Astrocyte (in vitro differentiated cells and primary cell): ENCODE measurements at regions not wholly inside any gene's neighbourhood (a gene's known extent, or its start where the extent isn't known, plus 50 kb on each side); places are given as distances from the start of the nearest gene placed in this dataset.

Experiments
- DNase-seq: peaks from one replicate; pipeline ENCODE4 v3.0.0-alpha.2; 2010; ENCODE audit warnings: low read depth
- FAIRE-seq: peaks from 2 replicates; lab custom pipeline; 2011; peaks lifted over from hg19 to GRCh38; lab: Jason Lieb, UNC
- H2AFZ ChIP-seq: 2 replicates; pipeline ENCODE4 v1.6.0; 2012; ENCODE audit warnings: low read depth, low read length, inconsistent platforms
- H3K27ac ChIP-seq: 2 replicates; pipeline ENCODE4 v1.5.1; 2011; ENCODE audit warnings: low read depth, low read length, inconsistent platforms
- H3K27me3 ChIP-seq: 2 replicates; pipeline ENCODE4 v1.6.0; 2011; ENCODE audit warnings: low read length, inconsistent platforms; ENCODE audit not compliant: insufficient read depth
- H3K36me3 ChIP-seq: 2 replicates; pipeline ENCODE4 v1.5.1; 2011; ENCODE audit warnings: low read length, inconsistent platforms; ENCODE audit not compliant: insufficient read depth
- H3K4me1 ChIP-seq: 2 replicates; pipeline ENCODE4 v1.5.1; 2011; ENCODE audit warnings: low read length, inconsistent platforms; ENCODE audit not compliant: insufficient read depth
- H3K4me2 ChIP-seq: 2 replicates; pipeline ENCODE4 v1.6.0; 2012; ENCODE audit warnings: low read length, inconsistent platforms
- H3K4me3 ChIP-seq: 2 replicates; pipeline ENCODE4 v1.5.1; 2011; ENCODE audit warnings: low read depth, mild to moderate bottlenecking, low read length, inconsistent platforms; ENCODE audit not compliant: insufficient read depth
- H3K79me2 ChIP-seq: 2 replicates; pipeline ENCODE4 v1.6.0; 2012; ENCODE audit warnings: mild to moderate bottlenecking, low read length, inconsistent platforms; ENCODE audit not compliant: insufficient read depth
- H3K9ac ChIP-seq: 2 replicates; pipeline ENCODE4 v1.6.0; 2012; ENCODE audit warnings: mild to moderate bottlenecking, low read length, inconsistent platforms
- H3K9me3 ChIP-seq: 2 replicates; pipeline ENCODE4 v1.5.1; 2012; ENCODE audit warnings: low read depth, mild to moderate bottlenecking, low read length, inconsistent platforms; ENCODE audit not compliant: insufficient read depth
- H4K20me1 ChIP-seq: 2 replicates; pipeline ENCODE4 v1.6.0; 2012; ENCODE audit warnings: low read length, inconsistent platforms; ENCODE audit not compliant: insufficient read depth
- H3K27ac Mint-ChIP-seq: one replicate; pipeline ENCODE4 v1.8.0; 2021; ENCODE audit warnings: mild to moderate bottlenecking, mixed read lengths; ENCODE audit not compliant: unreplicated experiment
- H3K27me3 Mint-ChIP-seq: one replicate; pipeline ENCODE4 v1.8.0; 2021; ENCODE audit warnings: low read depth, mixed read lengths; ENCODE audit not compliant: unreplicated experiment
- H3K36me3 Mint-ChIP-seq: one replicate; pipeline ENCODE4 v1.8.0; 2021; ENCODE audit warnings: low read depth, mixed read lengths; ENCODE audit not compliant: unreplicated experiment
- H3K4me1 Mint-ChIP-seq: one replicate; pipeline ENCODE4 v1.8.0; 2021; ENCODE audit warnings: low read depth, mixed read lengths; ENCODE audit not compliant: unreplicated experiment
- H3K4me3 Mint-ChIP-seq: one replicate; pipeline ENCODE4 v1.8.0; 2021; ENCODE audit warnings: mild to moderate bottlenecking, moderate library complexity, mixed read lengths; ENCODE audit not compliant: unreplicated experiment
- H3K9me3 Mint-ChIP-seq: one replicate; pipeline ENCODE4 v1.8.0; 2021; ENCODE audit warnings: mild to moderate bottlenecking, mixed read lengths; ENCODE audit not compliant: unreplicated experiment
- CTCF ChIP-seq: IDR thresholded peaks from 2 replicates; pipeline ENCODE4 v1.5.1; 2011; ENCODE audit warnings: low read depth, mild to moderate bottlenecking, inconsistent platforms, low read length, moderate library complexity; ENCODE audit not compliant: insufficient read depth
- EZH2 ChIP-seq: IDR thresholded peaks from 2 replicates; pipeline ENCODE4 v1.6.1; 2012; ENCODE audit warnings: mild to moderate bottlenecking, low read length, inconsistent platforms; ENCODE audit not compliant: insufficient read depth

- Histone ChIP-seq H3K27me3 (no peaks in the 10 kb centered on the region), H3K9me3 (no peaks in the 10 kb centered on the region), H2AFZ (peak overlapping the region; percentile 78), H3K79me2 (no peaks in the 10 kb centered on the region), H3K4me1 (no peaks in the 10 kb centered on the region), H3K27ac (no peak overlapping the region), H4K20me1 (no peaks in the 10 kb centered on the region), H3K4me2 (peak overlapping the region; percentile 64), H3K9ac (no peak overlapping the region), H3K36me3 (no peaks in the 10 kb centered on the region), H3K4me3 (no peak overlapping the region)
- DNase-seq (no peak), FAIRE-seq (no peak)
- Mint-ChIP-seq H3K27ac (peak overlapping the region; percentile 69), H3K4me1 (peaks cover 9% of the 10 kb centered on the region), H3K27me3 (no peaks in the 10 kb centered on the region), H3K36me3 (no peaks in the 10 kb centered on the region), H3K4me3 (no peak overlapping the region), H3K9me3 (peaks cover 3% of the 10 kb centered on the region)
- no peak for TF ChIP-seq CTCF
- TF ChIP-seq EZH2 = no peak
These were observed 84.0 kb upstream of the IGFBP7 start for GRCh38 chr4:57194068-57194611.

- Histone ChIP-seq H3K4me1 (no peaks in the 10 kb centered on the region), H4K20me1 (no peaks in the 10 kb centered on the region), H2AFZ (no peak overlapping the region), H3K9me3 (no peaks in the 10 kb centered on the region), H3K36me3 (no peaks in the 10 kb centered on the region), H3K4me3 (no peak overlapping the region), H3K27ac (no peak overlapping the region), H3K9ac (no peak overlapping the region), H3K79me2 (no peaks in the 10 kb centered on the region), H3K4me2 (no peak overlapping the region), H3K27me3 (no peaks in the 10 kb centered on the region)
- peaks cover 9% of the 10 kb centered on the region for H3K4me1 Mint-ChIP-seq
- no peak for TF ChIP-seq CTCF
- TF ChIP-seq EZH2 = no peak
- H3K4me3 Mint-ChIP-seq = no peak overlapping the region
- no peak overlapping the region for H3K27ac Mint-ChIP-seq
- FAIRE-seq (no peak), DNase-seq (no peak)
- peaks cover under 1% of the 10 kb centered on the region for H3K27me3 Mint-ChIP-seq
- H3K36me3 Mint-ChIP-seq = no peaks in the 10 kb centered on the region
- peaks cover 3% of the 10 kb centered on the region for H3K9me3 Mint-ChIP-seq
These were observed 83.1 kb upstream of the IGFBP7 start for GRCh38 chr4:57193209-57193810.

GRCh38 chr4:57191523-57192034 is 81.4 kb upstream of the IGFBP7 start:
- FAIRE-seq (no peak), DNase-seq (peak; percentile 17)
- Histone ChIP-seq H4K20me1 (no peaks in the 10 kb centered on the region), H3K4me2 (no peak overlapping the region), H3K9me3 (no peaks in the 10 kb centered on the region), H3K36me3 (no peaks in the 10 kb centered on the region), H3K27me3 (no peaks in the 10 kb centered on the region), H3K27ac (no peak overlapping the region), H3K4me1 (no peaks in the 10 kb centered on the region), H2AFZ (no peak overlapping the region), H3K79me2 (no peaks in the 10 kb centered on the region), H3K9ac (no peak overlapping the region), H3K4me3 (no peak overlapping the region)
- TF ChIP-seq CTCF (no peak), EZH2 (no peak)
- Mint-ChIP-seq H3K27ac (no peak overlapping the region), H3K4me3 (no peak overlapping the region), H3K9me3 (peaks cover 3% of the 10 kb centered on the region), H3K4me1 (peaks cover 9% of the 10 kb centered on the region), H3K27me3 (peaks cover 2% of the 10 kb centered on the region), H3K36me3 (no peaks in the 10 kb centered on the region)
